HCT116 (cell line): ENCODE measurements at regions not wholly inside any gene's neighbourhood (a gene's known extent, or its start where the extent isn't known, plus 50 kb on each side); places are given as distances from the start of the nearest gene placed in this dataset.

Experiments
- ATAC-seq: fragments of 200-7000 bp; cut with Tn5 transposase; 2 replicates; pipeline ENCODE4 v1.9.1; 2020; ENCODE audit warnings: mild to moderate bottlenecking, moderate library complexity
- BruUV-seq: library from RNA; stranded (reverse); fragments of 400-500 nt; replicated peaks from 2 replicates; lab custom pipeline; 2021; lab: Mats Ljungman, UMichigan
- CTCF ChIA-PET: fragments of 300-600 bp; sonication (Branson Sonifier 250); formaldehyde crosslinking; loops from one replicate; lab custom pipeline; 2021; ENCODE audit warnings: antibody characterized with exemption; lab: Charles Lee
- POLR2A ChIA-PET: fragments of 300-600, 350-600 bp; sonication (Branson Sonifier 250); formaldehyde crosslinking; loops from one replicate; lab custom pipeline; 2021; ENCODE audit warnings: antibody characterized with exemption; lab: Charles Lee
- RAD21 ChIA-PET, 2 experiments: fragments of 300-600 bp; sonication (Branson Sonifier 250); formaldehyde crosslinking; loops; one replicate each; lab custom pipeline; 2023; ENCODE audit warnings: low total read pairs in 2 of 2; ENCODE audit not compliant: uncharacterized antibody in 2 of 2, unreplicated experiment in 2 of 2, low non-redundant PET in 1 of 2; lab: Charles Lee
- DNase-seq: peaks from one replicate; pipeline ENCODE4 v3.0.0-alpha.2; 2010; ENCODE audit warnings: low read depth, low spot score
- H2AFZ ChIP-seq: fragments of 200-600 bp; shearing (Covaris generic), sonication (generic); 2 replicates; pipeline ENCODE4 v1.6.1; 2017; ENCODE audit warnings: low read depth, mixed run types, mixed read lengths, antibody characterized with exemption, low read length; ENCODE audit not compliant: poor library complexity, severe bottlenecking
- H3K27ac ChIP-seq: 2 replicates; pipeline ENCODE4 v1.5.1; 2012; ENCODE audit warnings: low read depth, low read length
- H3K27me3 ChIP-seq: fragments of 200-600 bp; sonication (generic); 2 replicates; pipeline ENCODE4 v1.6.1; 2016; ENCODE audit warnings: mixed run types, low read length, mixed read lengths; ENCODE audit not compliant: insufficient read depth
- H3K36me3 ChIP-seq, 2 experiments: fragments of 200-500 bp in 1 of 2; fragments of 200-600 bp in 1 of 2; sonication (Bioruptor generic) in 1 of 2; sonication (generic) in 1 of 2; 2 replicates each; pipeline versions ENCODE4 v1.5.1 to v1.6.1; 2014 to 2016; ENCODE audit warnings: low read length in 2 of 2, inconsistent platforms in 1 of 2, mixed read lengths in 1 of 2, mixed run types in 1 of 2; ENCODE audit not compliant: insufficient read depth in 2 of 2, control insufficient read depth in 1 of 2
- H3K4me1 ChIP-seq, 2 experiments: fragments of 200-600 bp in 1 of 2; sonication (generic) in 1 of 2; 2 replicates each; pipeline versions ENCODE4 v1.5.1 to v1.6.1; 2012 to 2017; ENCODE audit warnings: low read length in 2 of 2, inconsistent platforms in 1 of 2, mild to moderate bottlenecking in 1 of 2, mixed read lengths in 1 of 2, mixed run types in 1 of 2, moderate library complexity in 1 of 2; ENCODE audit not compliant: insufficient read depth in 2 of 2, control insufficient read depth in 1 of 2
- H3K4me2 ChIP-seq: fragments of 200-600 bp; sonication (generic); 2 replicates; pipeline ENCODE4 v1.6.1; 2017; ENCODE audit warnings: mixed run types, low read length, mixed read lengths
- H3K4me3 ChIP-seq, 2 experiments: fragments of 200-600 bp in 1 of 2; sonication (generic) in 1 of 2; replicated peaks in 1 of 2; 2 replicates each; pipeline ENCODE4 v1.5.1; 2011 to 2016; ENCODE audit warnings: low read length in 2 of 2, control low read depth in 1 of 2, low read depth in 1 of 2, mild to moderate bottlenecking in 1 of 2, mixed read lengths in 1 of 2, mixed run types in 1 of 2
- H3K79me2 ChIP-seq: fragments of 200-600 bp; sonication (generic); 2 replicates; pipeline ENCODE4 v1.6.1; 2017; ENCODE audit warnings: mild to moderate bottlenecking, mixed run types, low read length, moderate library complexity, mixed read lengths; ENCODE audit not compliant: insufficient read depth
- H3K9ac ChIP-seq: fragments of 200-600 bp; sonication (generic); 2 replicates; pipeline ENCODE4 v1.6.1; 2016; ENCODE audit warnings: low read length, mixed read lengths
- H3K9me2 ChIP-seq: fragments of 200-600 bp; sonication (generic), shearing (Covaris generic); 2 replicates; pipeline ENCODE4 v1.6.1; 2017; ENCODE audit warnings: mixed run types, mild to moderate bottlenecking, moderate library complexity; ENCODE audit not compliant: insufficient read depth
- H3K9me3 ChIP-seq, 2 experiments: fragments of 200-500 bp in 1 of 2; fragments of 200-600 bp in 1 of 2; sonication (Bioruptor generic) in 1 of 2; sonication (generic) in 1 of 2; 2 replicates each; pipeline ENCODE4 v1.6.1; 2014 to 2017; ENCODE audit warnings: low read length in 2 of 2, mixed read lengths in 2 of 2, inconsistent platforms in 1 of 2, low read depth in 1 of 2, mild to moderate bottlenecking in 1 of 2, mixed run types in 1 of 2, moderate library complexity in 1 of 2; ENCODE audit not compliant: control insufficient read depth in 1 of 2, insufficient read depth in 1 of 2
- H4K20me1 ChIP-seq: fragments of 200-600 bp; sonication (generic), shearing (Covaris generic); 2 replicates; pipeline ENCODE4 v1.6.1; 2017; ENCODE audit warnings: mixed run types, mild to moderate bottlenecking, moderate library complexity; ENCODE audit not compliant: insufficient read depth
- ATF3 ChIP-seq: IDR thresholded peaks from 2 replicates; pipeline ENCODE4 v1.6.1; 2012
- CEBPB ChIP-seq: IDR thresholded peaks from 2 replicates; pipeline ENCODE4 v1.6.1; 2012; ENCODE audit warnings: low read depth
- CTCF ChIP-seq, 3 experiments: fragments of 200-600 bp in 1 of 3; sonication (generic) in 1 of 3; IDR thresholded peaks in 2 of 3; conservative IDR thresholded peaks in 1 of 3; 2 replicates each; pipeline ENCODE4 v1.5.1; 2012 to 2017; ENCODE audit warnings: low read depth in 2 of 3, low read length in 2 of 3, antibody characterized with exemption in 1 of 3, borderline replicate concordance in 1 of 3, control low read depth in 1 of 3, mild to moderate bottlenecking in 1 of 3, mixed read lengths in 1 of 3, mixed run types in 1 of 3, moderate library complexity in 1 of 3; ENCODE audit not compliant: insufficient read depth in 1 of 3
- EGR1 ChIP-seq: IDR thresholded peaks from 2 replicates; pipeline ENCODE4 v1.6.1; 2012; ENCODE audit warnings: low read depth
- EZH2phosphoT487 ChIP-seq: fragments of 200-600 bp; IDR thresholded peaks from 2 replicates; pipeline ENCODE4 v1.6.1; 2018; ENCODE audit warnings: antibody characterized with exemption, borderline replicate concordance
- FOSL1 ChIP-seq: IDR thresholded peaks from 2 replicates; pipeline ENCODE4 v1.6.1; 2012; ENCODE audit warnings: low read depth
- MAX ChIP-seq: IDR thresholded peaks from 2 replicates; pipeline ENCODE4 v1.6.1; 2012
- POLR2A ChIP-seq: IDR thresholded peaks from 2 replicates; pipeline ENCODE4 v1.7.0; 2011; ENCODE audit warnings: borderline replicate concordance; ENCODE audit not compliant: insufficient read depth, insufficient read length; ENCODE audit errors: extremely low read depth
- POLR2AphosphoS5 ChIP-seq: IDR thresholded peaks from 2 replicates; pipeline ENCODE4 v1.6.1; 2011; ENCODE audit warnings: mild to moderate bottlenecking, low read depth, low read length, moderate library complexity
- RAD21 ChIP-seq: IDR thresholded peaks from 2 replicates; pipeline ENCODE4 v1.6.1; 2012; ENCODE audit warnings: low read depth, mild to moderate bottlenecking
- REST ChIP-seq: IDR thresholded peaks from 2 replicates; pipeline ENCODE4 v1.6.1; 2012; ENCODE audit warnings: low read depth
- SIN3A ChIP-seq: IDR thresholded peaks from 2 replicates; pipeline ENCODE4 v1.6.1; 2012; ENCODE audit warnings: low read depth
- SP1 ChIP-seq: IDR thresholded peaks from 2 replicates; pipeline ENCODE4 v1.6.1; 2012; ENCODE audit warnings: low read depth
- SRF ChIP-seq: IDR thresholded peaks from 2 replicates; pipeline ENCODE4 v1.6.1; 2012; ENCODE audit warnings: low read depth
- TCF7L2 ChIP-seq: IDR thresholded peaks from 2 replicates; pipeline ENCODE4 v1.7.0; 2011; ENCODE audit warnings: borderline replicate concordance, inconsistent platforms; ENCODE audit not compliant: insufficient read depth, insufficient read length; ENCODE audit errors: extremely low read depth
- ZBTB33 ChIP-seq: IDR thresholded peaks from 2 replicates; pipeline ENCODE4 v1.6.1; 2011; ENCODE audit warnings: mild to moderate bottlenecking, low read length, moderate library complexity; ENCODE audit not compliant: insufficient replicate concordance; ENCODE audit errors: extremely low read depth
- ZFX ChIP-seq: fragments of 450-650 bp; IDR thresholded peaks from 2 replicates; pipeline ENCODE4 v1.6.1; 2017
- intact Hi-C: fragments of 100-400 bp; cut with micrococcal nuclease; formaldehyde crosslinking; loops from 2 replicates; pipeline ENCODE4 v1.10.0; 2022

- ATAC-seq (no peak), DNase-seq (no peak)
- H3K4me3 ChIP-seq = no peak overlapping the region
- H2AFZ ChIP-seq = no peak overlapping the region
- no peaks in the 10 kb centered on the region for H3K36me3 ChIP-seq
- H3K27me3 ChIP-seq = no peaks in the 10 kb centered on the region
- TF ChIP-seq ZBTB33 (no peak), REST (no peak), SRF (no peak), CEBPB (no peak), TCF7L2 (no peak), POLR2AphosphoS5 (no peak), ZFX (no peak), MAX (no peak), POLR2A (no peak), ATF3 (no peak), EZH2phosphoT487 (no peak), RAD21 (no peak), SIN3A (no peak), CTCF (IDR thresholded peaks at IDR 0.05 in 2 of 3, conservative IDR thresholded peaks at IDR 0.05 in 1 of 3; ENCODE audit: borderline replicate concordance in 1 of 3, insufficient read depth in 1 of 3, low read depth in 2 of 3, low read length in 2 of 3) (no peak), FOSL1 (no peak), SP1 (no peak), EGR1 (no peak)
- ChIA-PET RAD21 (no interaction called here), POLR2A (no interaction called here), CTCF (no interaction called here)
- H3K4me1 ChIP-seq = no peaks in the 10 kb centered on the region
- H4K20me1 ChIP-seq = no peaks in the 10 kb centered on the region
- no peaks in the 10 kb centered on the region for H3K9me3 ChIP-seq
- H3K9me2 ChIP-seq = no peaks in the 10 kb centered on the region
- no peak overlapping the region for H3K4me2 ChIP-seq
- no peak overlapping the region for H3K9ac ChIP-seq
- intact Hi-C loops = no loop called here
- no peaks in the 10 kb centered on the region for H3K79me2 ChIP-seq
- BruUV-seq = no TSS peak
- H3K27ac ChIP-seq = no peak overlapping the region
Measured at GRCh38 chr1:11350265-11350664, 77.3 kb downstream of the UBIAD1 start.
